Small intestine (tissue), 7 donors: ENCODE measurements at regions not wholly inside any gene's neighbourhood (a gene's known extent, or its start where the extent isn't known, plus 50 kb on each side); places are given as distances from the start of the nearest gene placed in this dataset.
"Not testable (repeated sequence)": the region's sequence is repeated elsewhere in the genome, so short reads cannot be mapped to it uniquely, and the experiment has no call there.

Experiments
- DNase-seq, 2 donors: peaks; one replicate each; pipeline versions ENCODE4 v3.0.0 to v3.0.0-alpha.2; 2013
- FAIRE-seq: peaks from 2 replicates; lab custom pipeline; 2012; peaks lifted over from hg19 to GRCh38; lab: Jason Lieb, UNC
- H3K27ac ChIP-seq, 3 donors: one replicate each; pipeline ENCODE4 v1.5.1; 2013; ENCODE audit warnings: low read length in 2 of 3, mild to moderate bottlenecking in 2 of 3, control low read depth in 1 of 3, inconsistent platforms in 1 of 3, low read depth in 1 of 3, moderate library complexity in 1 of 3
- H3K27me3 ChIP-seq, 3 donors: one replicate each; pipeline ENCODE4 v1.6.1; 2013; ENCODE audit warnings: low read length in 3 of 3, inconsistent platforms in 1 of 3; ENCODE audit not compliant: control insufficient read depth in 3 of 3, insufficient read depth in 3 of 3
- H3K36me3 ChIP-seq, 3 donors: one replicate each; pipeline ENCODE4 v1.6.1; 2013; ENCODE audit warnings: low read length in 3 of 3, inconsistent platforms in 1 of 3, low read depth in 1 of 3, mild to moderate bottlenecking in 1 of 3, moderate library complexity in 1 of 3; ENCODE audit not compliant: control insufficient read depth in 3 of 3, insufficient read depth in 2 of 3
- H3K4me1 ChIP-seq, 3 donors: one replicate each; pipeline ENCODE4 v1.6.1; 2013; ENCODE audit warnings: low read length in 2 of 3, inconsistent platforms in 1 of 3, low read depth in 1 of 3, mild to moderate bottlenecking in 1 of 3, moderate library complexity in 1 of 3; ENCODE audit not compliant: control insufficient read depth in 3 of 3, insufficient read depth in 2 of 3
- H3K4me3 ChIP-seq, 3 donors: one replicate each; pipeline ENCODE4 v1.5.1; 2013; ENCODE audit warnings: low read length in 3 of 3, control low read depth in 1 of 3, inconsistent platforms in 1 of 3, low read depth in 1 of 3, mild to moderate bottlenecking in 1 of 3, moderate library complexity in 1 of 3
- H3K9me3 ChIP-seq, 2 donors: one replicate each; pipeline ENCODE4 v1.6.1; 2013; ENCODE audit warnings: low read depth in 1 of 2, low read length in 1 of 2; ENCODE audit not compliant: control insufficient read depth in 2 of 2, insufficient read depth in 1 of 2
- WGBS, 3 donors: extraction: QIAGEN DNeasy Blood & Tissue Kit; methylation state at CpG; one replicate each; pipeline ENCODE4 v1.1.7; 2013; 5-methylcytosine and 5-hydroxymethylcytosine counted together
- donor health status: healthy with polysubstance abuse.
- donor health status: control.
- donor health status: control.
- donor health status: Bipolar disorder and iron deficiency.
- donor health status: healthy.

DNA sequence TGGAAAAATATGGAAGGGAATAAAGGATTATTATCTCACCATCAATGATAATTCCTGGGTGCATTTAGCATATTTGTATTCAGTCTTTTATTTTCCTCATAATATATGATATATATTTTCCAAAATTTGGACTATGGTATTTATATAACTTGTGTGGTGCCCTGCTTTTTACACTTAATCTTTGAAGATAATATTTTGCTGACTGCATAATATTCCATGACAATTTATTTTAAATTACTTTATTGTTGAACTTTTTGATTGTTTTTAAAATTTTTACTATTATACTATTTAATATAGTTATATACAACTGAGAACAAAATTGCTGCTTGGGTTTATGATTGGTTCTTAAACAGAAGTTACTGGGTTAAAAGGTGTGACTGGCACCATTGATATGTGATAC lies 212.3 kb downstream of the TTC6 start:
- H3K4me3 ChIP-seq, result no peak overlapping the region
- DNase-seq (no peak), FAIRE-seq (no peak)
- H3K27ac ChIP-seq, result no peak overlapping the region
- H3K27me3 ChIP-seq, result no peaks in the 10 kb centered on the region
- H3K9me3 ChIP-seq, result no peaks in the 10 kb centered on the region
- no peaks in the 10 kb centered on the region for H3K4me1 ChIP-seq
- no peaks in the 10 kb centered on the region for H3K36me3 ChIP-seq

DNA sequence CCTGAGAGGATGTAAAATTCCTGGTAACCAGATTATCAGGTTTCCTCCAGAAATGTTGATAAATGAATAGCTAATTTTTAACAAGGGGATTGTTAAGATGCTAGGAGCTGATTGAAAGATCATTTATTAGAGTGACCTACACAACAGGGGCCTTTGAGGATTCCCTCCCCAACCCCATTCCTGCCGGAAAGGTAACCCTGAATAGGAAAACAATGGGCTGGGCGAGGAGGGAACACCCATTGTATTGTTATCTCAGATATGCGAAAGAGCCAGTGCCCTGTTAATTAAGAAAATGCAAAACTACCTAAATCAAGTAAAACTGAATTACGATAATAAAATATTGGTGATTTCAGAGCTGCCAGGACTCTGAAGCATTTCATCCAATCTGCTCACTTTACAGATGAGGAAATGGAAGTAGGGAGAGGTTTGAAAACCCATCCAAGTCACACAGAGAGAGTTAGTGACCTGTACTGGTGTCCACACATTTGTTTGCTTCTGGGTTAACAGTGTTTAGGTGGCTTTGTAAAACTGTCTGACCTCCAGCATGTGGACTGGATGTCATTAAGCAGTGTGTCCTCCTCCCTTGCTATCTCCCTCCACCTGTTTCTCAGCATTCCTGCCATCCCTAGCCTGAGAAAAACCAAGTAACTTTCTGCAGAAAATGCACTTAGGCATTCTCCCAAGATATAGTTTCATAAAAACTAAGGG lies 214.8 kb downstream of the TTC6 start:
- FAIRE-seq (no peak), DNase-seq (no peak)
- Histone ChIP-seq H3K36me3 (no peaks in the 10 kb centered on the region), H3K4me3 (no peak overlapping the region), H3K27ac (no peak overlapping the region), H3K4me1 (no peaks in the 10 kb centered on the region), H3K27me3 (no peaks in the 10 kb centered on the region), H3K9me3 (no peaks in the 10 kb centered on the region)
- 75 to 78% (median 77%) methylated on average over 4 of the region's 4 CpGs for WGBS, 3 donors

DNA sequence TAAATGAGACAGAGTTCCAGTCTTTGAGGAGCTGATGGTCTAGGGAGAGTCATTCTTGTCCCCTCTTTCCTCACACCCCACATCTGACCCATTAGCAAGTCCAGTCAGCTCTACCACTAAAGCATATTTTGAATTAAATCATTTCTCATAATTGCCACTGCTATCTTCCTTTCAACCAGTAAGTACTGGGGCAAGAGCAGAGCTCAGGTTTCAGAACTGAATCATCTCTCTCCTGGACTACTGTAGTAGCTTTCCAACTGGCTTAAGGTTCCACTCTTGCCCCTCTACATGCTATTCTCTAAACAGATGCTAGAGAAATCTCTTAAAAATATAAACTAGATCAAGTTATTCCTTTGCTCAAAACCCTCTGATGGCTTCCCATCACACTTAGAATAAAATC lies 218.3 kb downstream of the TTC6 start:
- DNase-seq, result no peak
- Histone ChIP-seq H3K36me3 (no peaks in the 10 kb centered on the region), H3K4me3 (no peak overlapping the region), H3K27ac (no peak overlapping the region), H3K9me3 (no peaks in the 10 kb centered on the region), H3K4me1 (peaks cover 0 to 5% (median 0%) of the 10 kb centered on the region in 3 donors), H3K27me3 (no peaks in the 10 kb centered on the region)
- FAIRE-seq, result no peak

DNA sequence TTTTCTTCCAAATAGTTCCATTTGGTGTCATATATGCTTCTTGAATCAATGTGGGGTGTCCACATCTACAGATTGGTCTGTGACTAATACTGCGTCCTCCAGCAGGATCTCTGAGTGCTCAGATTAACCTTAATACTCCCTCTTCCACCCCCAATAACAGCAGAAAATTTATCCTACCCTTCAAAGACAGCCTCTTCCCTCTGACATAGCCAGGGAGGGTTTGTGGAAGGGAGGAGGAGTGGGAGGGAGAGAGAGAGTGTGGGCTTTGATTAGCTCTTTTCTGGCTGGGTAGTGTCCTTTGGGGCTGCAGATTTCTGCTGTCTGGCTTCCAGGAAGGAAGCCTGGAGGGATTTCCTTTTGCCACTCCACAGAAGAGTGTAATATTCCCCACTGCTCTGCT lies 220.7 kb downstream of the TTC6 start:
- FAIRE-seq (no peak), DNase-seq (no peak)
- Histone ChIP-seq H3K9me3 (no peaks in the 10 kb centered on the region), H3K4me1 (peaks cover 0 to 5% (median 0%) of the 10 kb centered on the region in 3 donors), H3K27ac (no peak overlapping the region), H3K36me3 (no peaks in the 10 kb centered on the region), H3K4me3 (no peak overlapping the region), H3K27me3 (no peaks in the 10 kb centered on the region)
- WGBS, 3 donors, result 64 to 83% (median 81%) methylated on average over 1 of the region's 1 CpG

DNA sequence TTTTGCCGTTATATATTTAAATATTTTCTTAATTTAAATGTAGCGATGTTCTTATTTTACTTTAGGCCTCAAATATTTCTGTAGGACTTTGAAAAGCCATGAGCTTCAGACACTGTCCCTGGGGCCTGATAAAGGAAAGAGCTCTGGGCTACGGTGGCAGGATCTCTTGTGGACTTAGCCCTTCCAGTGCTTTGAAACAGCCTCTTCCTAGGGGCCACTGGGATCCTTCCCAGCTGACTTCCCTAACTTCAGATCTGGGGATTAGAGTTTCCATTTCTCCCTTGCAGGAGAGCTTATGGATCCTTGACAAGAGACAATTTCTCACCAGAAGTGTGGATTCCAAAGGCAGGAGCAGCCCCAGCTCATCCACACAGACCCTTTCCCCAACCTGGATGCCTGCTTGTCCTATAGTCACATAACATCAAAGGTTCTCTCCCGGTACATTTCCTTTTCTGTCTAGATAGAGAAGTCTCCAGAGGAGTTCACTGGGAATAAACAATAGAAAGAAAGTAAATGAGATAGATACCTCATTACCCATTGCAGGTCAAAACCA lies 221.4 kb downstream of the TTC6 start:
- Histone ChIP-seq H3K4me1 (peaks cover 0 to 5% (median 0%) of the 10 kb centered on the region in 3 donors), H3K27me3 (no peaks in the 10 kb centered on the region), H3K36me3 (no peaks in the 10 kb centered on the region), H3K27ac (no peak overlapping the region), H3K4me3 (no peak overlapping the region), H3K9me3 (no peaks in the 10 kb centered on the region)
- WGBS, 3 donors, result 76 to 80% (median 76%) methylated on average over 4 of the region's 4 CpGs
- DNase-seq (peak in 1 of 2 donors; percentile 30), FAIRE-seq (no peak)

DNA sequence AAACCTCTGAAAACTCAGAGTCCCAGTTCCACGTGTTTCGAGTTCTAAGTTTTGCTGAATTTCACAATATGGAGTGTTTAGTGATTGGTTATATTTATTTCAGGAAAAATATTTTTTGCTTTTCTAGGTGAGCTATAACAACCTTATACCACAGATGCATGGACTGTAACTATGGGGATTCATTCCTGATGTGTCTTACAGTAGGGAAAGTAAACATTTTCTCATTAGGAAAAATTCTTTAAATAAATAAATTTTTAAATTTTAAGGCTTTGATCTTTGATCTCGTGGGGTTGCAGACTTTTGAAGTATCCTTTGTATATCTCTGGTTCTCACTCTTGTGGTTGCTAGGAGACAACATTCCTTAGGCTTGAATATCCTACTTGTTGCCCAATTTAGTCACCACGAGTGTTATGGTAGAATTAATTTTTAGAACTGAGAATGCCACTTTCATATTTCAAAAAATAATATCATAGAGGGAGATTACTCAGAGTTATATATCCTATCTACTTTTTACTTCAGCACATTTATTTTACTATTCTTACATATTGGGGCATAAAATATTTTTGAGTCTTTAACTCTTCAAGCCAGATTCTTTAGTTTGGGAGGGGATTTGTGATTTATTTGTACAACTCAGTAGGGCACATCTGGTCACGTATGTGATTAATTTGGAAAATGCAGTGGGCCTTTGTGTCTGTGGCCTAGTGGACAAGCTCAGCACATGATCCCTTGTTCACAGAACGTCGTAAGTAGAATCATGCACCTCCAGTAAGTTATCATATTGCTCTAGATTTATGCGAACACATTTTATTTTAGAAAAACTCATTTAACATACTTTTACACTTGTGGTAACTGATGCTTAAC lies 224.0 kb downstream of the TTC6 start:
- 69 to 78% (median 77%) methylated on average over 8 of the region's 8 CpGs for WGBS, 3 donors
- no peaks in the 10 kb centered on the region for H3K27me3 ChIP-seq
- no peak overlapping the region for H3K4me3 ChIP-seq
- FAIRE-seq, result no peak
- H3K36me3 ChIP-seq, result no peaks in the 10 kb centered on the region
- H3K4me1 ChIP-seq, result peaks cover 0 to 5% (median 0%) of the 10 kb centered on the region in 3 donors
- H3K27ac ChIP-seq, result no peak overlapping the region
- no peaks in the 10 kb centered on the region for H3K9me3 ChIP-seq
- DNase-seq, result no peak

DNA sequence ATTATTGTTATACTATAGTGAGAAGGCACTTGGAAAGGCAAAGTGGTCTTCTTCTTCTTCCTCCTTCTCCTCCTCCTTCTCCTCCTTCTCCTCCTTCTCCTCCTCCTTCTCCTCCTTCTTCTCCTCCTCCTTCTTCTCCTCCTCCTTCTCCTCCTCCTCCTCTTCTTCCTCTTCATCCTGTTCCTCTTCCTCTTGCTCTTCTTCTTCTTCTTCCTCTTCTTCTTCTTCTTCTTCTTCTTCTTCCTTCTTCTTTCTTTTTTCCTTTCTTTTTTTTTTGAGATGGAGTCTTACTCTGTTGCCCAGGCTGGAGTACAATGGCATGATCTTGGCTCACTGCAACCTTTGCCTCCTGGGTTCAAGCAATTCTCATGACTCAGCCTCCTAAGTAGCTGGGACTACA lies 225.4 kb downstream of the TTC6 start:
- not testable (repeated sequence) for H3K9me3 ChIP-seq, DNase-seq, H3K4me3 ChIP-seq, FAIRE-seq, H3K27ac ChIP-seq, H3K4me1 ChIP-seq, H3K36me3 ChIP-seq, H3K27me3 ChIP-seq

DNA sequence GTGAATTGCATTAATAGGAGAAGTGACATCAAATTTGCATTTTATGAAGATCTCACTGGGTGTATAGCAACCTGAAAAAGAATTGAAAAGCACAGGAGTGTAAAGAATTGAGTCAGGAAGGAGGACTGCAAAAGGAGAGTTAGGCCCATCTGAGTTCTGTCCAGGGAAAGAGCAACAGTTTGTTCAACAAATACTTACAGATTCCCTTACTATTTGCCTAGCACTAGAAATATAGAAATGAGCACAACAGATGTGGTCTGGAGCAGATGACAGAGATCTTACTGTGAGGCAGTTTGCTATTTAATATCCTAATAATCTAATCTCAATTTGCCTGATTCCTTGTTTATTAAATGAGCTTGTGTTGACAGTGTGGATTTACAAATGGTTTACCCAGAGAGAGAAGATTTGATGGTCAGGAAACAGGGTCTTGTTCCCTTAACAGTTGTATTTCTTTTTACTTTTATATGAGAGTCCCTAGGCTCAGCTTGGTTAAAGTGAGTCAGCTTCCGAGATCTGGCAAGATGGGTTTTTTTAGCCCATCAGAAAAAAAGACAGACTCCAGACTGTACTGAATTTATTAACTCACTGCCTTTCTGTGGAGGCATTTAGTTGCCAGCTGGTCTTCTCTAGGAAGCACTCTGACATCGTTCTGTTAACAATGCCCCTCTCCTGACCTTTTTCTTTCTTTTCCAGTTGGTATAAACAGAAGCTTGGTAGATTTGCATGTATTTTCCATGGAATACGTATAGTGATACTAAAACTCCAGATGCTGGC lies 229.7 kb downstream of the TTC6 start:
- Histone ChIP-seq H3K9me3 (no peaks in the 10 kb centered on the region), H3K36me3 (no peaks in the 10 kb centered on the region), H3K4me1 (no peaks in the 10 kb centered on the region), H3K27ac (no peak overlapping the region), H3K27me3 (no peaks in the 10 kb centered on the region), H3K4me3 (no peak overlapping the region)
- 51 to 76% (median 72%) methylated on average over 3 of the region's 3 CpGs for WGBS, 3 donors
- DNase-seq (no peak), FAIRE-seq (no peak)
